K562 (cell line): ENCODE measurements at regions not wholly inside any gene's neighbourhood (a gene's known extent, or its start where the extent isn't known, plus 50 kb on each side); places are given as distances from the start of the nearest gene placed in this dataset.

ENCODE experiments used
- BRCA1 ChIP-seq, 2 experiments: fragments of 450-650 bp in 1 of 2; sonication (generic) in 1 of 2; formaldehyde crosslinking in 1 of 2; IDR thresholded peaks; 2 replicates each; pipeline versions ENCODE4 v1.5.0 to v1.6.1; 2017 to 2020; ENCODE audit warnings: mild to moderate bottlenecking in 1 of 2, missing genetic modification reagents in 1 of 2
- ELF2 ChIP-seq: fragments of 250-450 bp; sonication (Bioruptor Pico); IDR thresholded peaks from 2 replicates; pipeline ENCODE4 v1.5.0; 2021; ENCODE audit warnings: mild to moderate bottlenecking
- KAT7 ChIP-seq: sonication (generic); formaldehyde crosslinking; IDR thresholded peaks from 2 replicates; pipeline ENCODE4 v1.8.0; 2022; ENCODE audit warnings: missing genetic modification reagents, mild to moderate bottlenecking, borderline replicate concordance
- KAT8 ChIP-seq: fragments of 450-650 bp; IDR thresholded peaks from 2 replicates; pipeline ENCODE4 v1.6.1; 2016; ENCODE audit warnings: low read depth, mild to moderate bottlenecking
- KLF1 ChIP-seq: fragments of 450-650 bp; IDR thresholded peaks from 2 replicates; pipeline ENCODE4 v1.6.1; 2016; ENCODE audit warnings: missing genetic modification characterization, missing compliant biosample characterization
- NFE2 ChIP-seq: IDR thresholded peaks from 2 replicates; pipeline ENCODE4 v1.6.1; 2014; ENCODE audit warnings: antibody characterized with exemption, low read depth
- PYGO2 ChIP-seq: fragments of 450-650 bp; IDR thresholded peaks from 2 replicates; pipeline ENCODE4 v1.6.1; 2016; ENCODE audit warnings: mild to moderate bottlenecking, missing genetic modification characterization, moderate library complexity, missing compliant biosample characterization
- TGIF2 ChIP-seq: sonication (generic); formaldehyde crosslinking; IDR thresholded peaks from 2 replicates; pipeline ENCODE4 v1.8.1; 2022; ENCODE audit warnings: mild to moderate bottlenecking, missing genetic modification reagents, moderate library complexity
- ZC3H8 ChIP-seq: fragments of 450-650 bp; IDR thresholded peaks from 2 replicates; pipeline ENCODE4 v1.6.1; 2017
- ZKSCAN8 ChIP-seq: fragments of 200-800 bp; sonication (Bioruptor generic); IDR thresholded peaks from 2 replicates; pipeline ENCODE4 v1.6.1; 2016; ENCODE audit warnings: missing genetic modification characterization, missing compliant biosample characterization
- ZNF707 ChIP-seq: fragments of 250-450 bp; sonication (Bioruptor Pico); conservative IDR thresholded peaks from 2 replicates; pipeline ENCODE4 v1.8.0; 2022; ENCODE audit warnings: inconsistent platforms, mild to moderate bottlenecking, moderate library complexity
- TF ChIP-seq, protein P1 (sequence below), 2 experiments: IDR thresholded peaks; 2 replicates each; pipeline ENCODE4 v1.6.1; 2011; ENCODE audit warnings: borderline replicate concordance in 1 of 2, control low read depth in 1 of 2, low read depth in 1 of 2, low read length in 1 of 2, mild to moderate bottlenecking in 1 of 2, mixed read lengths in 1 of 2, moderate library complexity in 1 of 2; ENCODE audit not compliant: insufficient read depth in 1 of 2, insufficient read length in 1 of 2, poor library complexity in 1 of 2, severe bottlenecking in 1 of 2; ENCODE audit errors: extremely low read depth in 1 of 2
- TF ChIP-seq, protein P2 (sequence below), 2 experiments: fragments of 450-650 bp; IDR thresholded peaks; 2 replicates each; pipeline ENCODE4 v1.6.1; 2016
- TF ChIP-seq, protein P3 (sequence below): IDR thresholded peaks from 2 replicates; pipeline ENCODE4 v1.6.1; 2011; ENCODE audit warnings: borderline replicate concordance, low read depth, mild to moderate bottlenecking, moderate library complexity, low read length; ENCODE audit not compliant: insufficient read depth, poor library complexity, severe bottlenecking
- TF ChIP-seq, protein P4 (sequence below): fragments of 250-450 bp; sonication (Bioruptor Pico); IDR thresholded peaks from 2 replicates; pipeline ENCODE4 v1.5.0; 2020; ENCODE audit warnings: mild to moderate bottlenecking
- TF ChIP-seq, protein P5 (sequence below): sonication (generic); formaldehyde crosslinking; IDR thresholded peaks from 2 replicates; pipeline ENCODE4 v1.8.0; 2023; ENCODE audit warnings: mild to moderate bottlenecking, missing genetic modification reagents

DNA sequence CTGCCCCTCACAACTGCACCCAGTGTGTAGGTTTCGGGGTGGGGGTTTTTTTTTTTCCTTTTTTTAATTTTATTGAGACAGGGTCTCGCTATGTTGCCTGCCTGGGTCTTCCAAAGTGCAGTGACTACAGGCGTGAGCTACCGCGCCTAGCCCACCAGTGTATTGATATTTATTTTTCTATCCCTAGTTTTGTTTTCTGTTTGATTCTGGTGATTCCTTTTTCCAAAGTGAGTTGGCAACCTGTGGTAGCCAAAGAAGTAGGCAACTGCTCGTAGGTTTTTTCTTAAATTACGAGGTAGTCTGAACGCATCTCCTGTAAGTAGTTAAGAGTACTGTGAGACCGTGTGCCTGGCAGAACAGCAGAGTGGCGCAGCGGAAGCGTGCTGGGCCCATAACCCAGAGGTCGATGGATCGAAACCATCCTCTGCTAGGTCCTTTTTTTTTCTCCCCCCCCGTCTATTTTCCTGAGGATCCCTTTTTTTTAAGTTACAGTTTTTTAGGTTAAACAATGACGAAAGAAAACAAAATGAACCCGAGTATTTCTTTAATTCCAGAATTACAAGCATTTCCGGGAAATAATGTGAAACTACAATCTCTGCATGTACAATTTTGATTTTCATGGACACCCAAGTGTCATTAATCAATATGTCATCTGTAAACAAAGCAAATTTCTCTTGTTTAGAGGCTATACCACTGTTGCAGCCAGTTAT lies 78.7 kb upstream of the BTN3A2 start (continued):
- TF ChIP-seq KAT8 (no peak), TGIF2 (CRISPR knock-in tag) (no peak), PYGO2 (tag) (no peak), ZNF707 (no peak), BRCA1 (IDR thresholded peaks at IDR 0.05) (no peak), BRCA1 (CRISPR knock-in tag; IDR thresholded peaks at IDR 0.05) (no peak), NFE2 (no peak), ELF2 (CRISPR knock-in tag) (0 out of 2 replicates have a peak, but pooled peaks have one; percentile 55), ZC3H8 (0 out of 2 replicates have a peak, but pooled peaks have one; percentile 12), KAT7 (CRISPR knock-in tag) (0 out of 2 replicates have a peak, but pooled peaks have one; percentile 72), ZKSCAN8 (CRISPR knock-in tag) (no peak), KLF1 (tag) (peak; percentile 59; the same call in 1 of the 2 replicates)
- TF ChIP-seq, protein P1, sequence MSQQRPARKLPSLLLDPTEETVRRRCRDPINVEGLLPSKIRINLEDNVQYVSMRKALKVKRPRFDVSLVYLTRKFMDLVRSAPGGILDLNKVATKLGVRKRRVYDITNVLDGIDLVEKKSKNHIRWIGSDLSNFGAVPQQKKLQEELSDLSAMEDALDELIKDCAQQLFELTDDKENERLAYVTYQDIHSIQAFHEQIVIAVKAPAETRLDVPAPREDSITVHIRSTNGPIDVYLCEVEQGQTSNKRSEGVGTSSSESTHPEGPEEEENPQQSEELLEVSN (IDR thresholded peaks at IDR 0.05; ENCODE audit: borderline replicate concordance in 1 of 2, extremely low read depth in 1 of 2, insufficient read depth in 1 of 2, insufficient read length in 1 of 2, low read depth in 1 of 2, low read length in 1 of 2, poor library complexity in 1 of 2, severe bottlenecking in 1 of 2) = peak in 1 of 2 experiments; percentile 18
- TF ChIP-seq, protein P2, sequence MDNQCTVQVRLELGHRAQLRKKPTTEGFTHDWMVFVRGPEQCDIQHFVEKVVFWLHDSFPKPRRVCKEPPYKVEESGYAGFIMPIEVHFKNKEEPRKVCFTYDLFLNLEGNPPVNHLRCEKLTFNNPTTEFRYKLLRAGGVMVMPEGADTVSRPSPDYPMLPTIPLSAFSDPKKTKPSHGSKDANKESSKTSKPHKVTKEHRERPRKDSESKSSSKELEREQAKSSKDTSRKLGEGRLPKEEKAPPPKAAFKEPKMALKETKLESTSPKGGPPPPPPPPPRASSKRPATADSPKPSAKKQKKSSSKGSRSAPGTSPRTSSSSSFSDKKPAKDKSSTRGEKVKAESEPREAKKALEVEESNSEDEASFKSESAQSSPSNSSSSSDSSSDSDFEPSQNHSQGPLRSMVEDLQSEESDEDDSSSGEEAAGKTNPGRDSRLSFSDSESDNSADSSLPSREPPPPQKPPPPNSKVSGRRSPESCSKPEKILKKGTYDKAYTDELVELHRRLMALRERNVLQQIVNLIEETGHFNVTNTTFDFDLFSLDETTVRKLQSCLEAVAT (IDR thresholded peaks at IDR 0.05) = peak; percentile 34 to 70; a peak in 1 of 4 replicates
- TF ChIP-seq, protein P3, sequence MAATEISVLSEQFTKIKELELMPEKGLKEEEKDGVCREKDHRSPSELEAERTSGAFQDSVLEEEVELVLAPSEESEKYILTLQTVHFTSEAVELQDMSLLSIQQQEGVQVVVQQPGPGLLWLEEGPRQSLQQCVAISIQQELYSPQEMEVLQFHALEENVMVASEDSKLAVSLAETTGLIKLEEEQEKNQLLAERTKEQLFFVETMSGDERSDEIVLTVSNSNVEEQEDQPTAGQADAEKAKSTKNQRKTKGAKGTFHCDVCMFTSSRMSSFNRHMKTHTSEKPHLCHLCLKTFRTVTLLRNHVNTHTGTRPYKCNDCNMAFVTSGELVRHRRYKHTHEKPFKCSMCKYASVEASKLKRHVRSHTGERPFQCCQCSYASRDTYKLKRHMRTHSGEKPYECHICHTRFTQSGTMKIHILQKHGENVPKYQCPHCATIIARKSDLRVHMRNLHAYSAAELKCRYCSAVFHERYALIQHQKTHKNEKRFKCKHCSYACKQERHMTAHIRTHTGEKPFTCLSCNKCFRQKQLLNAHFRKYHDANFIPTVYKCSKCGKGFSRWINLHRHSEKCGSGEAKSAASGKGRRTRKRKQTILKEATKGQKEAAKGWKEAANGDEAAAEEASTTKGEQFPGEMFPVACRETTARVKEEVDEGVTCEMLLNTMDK = no peak
- TF ChIP-seq, protein P4, sequence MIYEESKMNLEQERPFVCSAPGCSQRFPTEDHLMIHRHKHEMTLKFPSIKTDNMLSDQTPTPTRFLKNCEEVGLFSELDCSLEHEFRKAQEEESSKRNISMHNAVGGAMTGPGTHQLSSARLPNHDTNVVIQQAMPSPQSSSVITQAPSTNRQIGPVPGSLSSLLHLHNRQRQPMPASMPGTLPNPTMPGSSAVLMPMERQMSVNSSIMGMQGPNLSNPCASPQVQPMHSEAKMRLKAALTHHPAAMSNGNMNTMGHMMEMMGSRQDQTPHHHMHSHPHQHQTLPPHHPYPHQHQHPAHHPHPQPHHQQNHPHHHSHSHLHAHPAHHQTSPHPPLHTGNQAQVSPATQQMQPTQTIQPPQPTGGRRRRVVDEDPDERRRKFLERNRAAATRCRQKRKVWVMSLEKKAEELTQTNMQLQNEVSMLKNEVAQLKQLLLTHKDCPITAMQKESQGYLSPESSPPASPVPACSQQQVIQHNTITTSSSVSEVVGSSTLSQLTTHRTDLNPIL (CRISPR knock-in tag) = no peak
- TF ChIP-seq, protein P5, sequence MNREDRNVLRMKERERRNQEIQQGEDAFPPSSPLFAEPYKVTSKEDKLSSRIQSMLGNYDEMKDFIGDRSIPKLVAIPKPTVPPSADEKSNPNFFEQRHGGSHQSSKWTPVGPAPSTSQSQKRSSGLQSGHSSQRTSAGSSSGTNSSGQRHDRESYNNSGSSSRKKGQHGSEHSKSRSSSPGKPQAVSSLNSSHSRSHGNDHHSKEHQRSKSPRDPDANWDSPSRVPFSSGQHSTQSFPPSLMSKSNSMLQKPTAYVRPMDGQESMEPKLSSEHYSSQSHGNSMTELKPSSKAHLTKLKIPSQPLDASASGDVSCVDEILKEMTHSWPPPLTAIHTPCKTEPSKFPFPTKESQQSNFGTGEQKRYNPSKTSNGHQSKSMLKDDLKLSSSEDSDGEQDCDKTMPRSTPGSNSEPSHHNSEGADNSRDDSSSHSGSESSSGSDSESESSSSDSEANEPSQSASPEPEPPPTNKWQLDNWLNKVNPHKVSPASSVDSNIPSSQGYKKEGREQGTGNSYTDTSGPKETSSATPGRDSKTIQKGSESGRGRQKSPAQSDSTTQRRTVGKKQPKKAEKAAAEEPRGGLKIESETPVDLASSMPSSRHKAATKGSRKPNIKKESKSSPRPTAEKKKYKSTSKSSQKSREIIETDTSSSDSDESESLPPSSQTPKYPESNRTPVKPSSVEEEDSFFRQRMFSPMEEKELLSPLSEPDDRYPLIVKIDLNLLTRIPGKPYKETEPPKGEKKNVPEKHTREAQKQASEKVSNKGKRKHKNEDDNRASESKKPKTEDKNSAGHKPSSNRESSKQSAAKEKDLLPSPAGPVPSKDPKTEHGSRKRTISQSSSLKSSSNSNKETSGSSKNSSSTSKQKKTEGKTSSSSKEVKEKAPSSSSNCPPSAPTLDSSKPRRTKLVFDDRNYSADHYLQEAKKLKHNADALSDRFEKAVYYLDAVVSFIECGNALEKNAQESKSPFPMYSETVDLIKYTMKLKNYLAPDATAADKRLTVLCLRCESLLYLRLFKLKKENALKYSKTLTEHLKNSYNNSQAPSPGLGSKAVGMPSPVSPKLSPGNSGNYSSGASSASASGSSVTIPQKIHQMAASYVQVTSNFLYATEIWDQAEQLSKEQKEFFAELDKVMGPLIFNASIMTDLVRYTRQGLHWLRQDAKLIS = 0 out of 2 replicates have a peak, but pooled peaks have one; percentile 24
